Stimulated activated CD4-positive, alpha-beta T cell treated with anti-CD3 and anti-CD28 coated beads, Interleukin-12 subunit alpha, Interleukin-12 subunit beta, amount 100 ng/mL, for 24 hours (primary cell): ENCODE measurements at regions not wholly inside any gene's neighbourhood (a gene's known extent, or its start where the extent isn't known, plus 50 kb on each side); places are given as distances from the start of the nearest gene placed in this dataset.
"Not testable (repeated sequence)": the region's sequence is repeated elsewhere in the genome, so short reads cannot be mapped to it uniquely, and the experiment has no call there.

Experiments used
- DNase-seq, 2 experiments: peaks; one replicate each; pipeline ENCODE4 v3.0.0-alpha.2; 2020; ENCODE audit warnings: low read depth in 2 of 2

DNA sequence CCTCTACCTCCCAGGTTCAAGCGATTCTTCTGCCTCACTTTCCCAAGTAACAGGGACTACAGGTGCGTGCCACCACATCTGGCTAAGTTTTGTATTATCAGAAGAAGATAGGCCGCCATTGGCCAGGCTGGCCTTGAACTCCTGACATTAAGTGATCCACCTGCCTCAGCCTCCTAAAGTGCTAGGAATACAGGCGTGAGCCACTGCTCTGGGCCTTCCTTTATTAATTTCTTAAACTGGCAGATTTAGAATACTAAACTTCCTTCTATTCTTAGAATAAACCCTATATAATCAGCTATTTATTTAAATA, 86.6 kb downstream of the HFE start:
- DNase-seq: no peak

DNA sequence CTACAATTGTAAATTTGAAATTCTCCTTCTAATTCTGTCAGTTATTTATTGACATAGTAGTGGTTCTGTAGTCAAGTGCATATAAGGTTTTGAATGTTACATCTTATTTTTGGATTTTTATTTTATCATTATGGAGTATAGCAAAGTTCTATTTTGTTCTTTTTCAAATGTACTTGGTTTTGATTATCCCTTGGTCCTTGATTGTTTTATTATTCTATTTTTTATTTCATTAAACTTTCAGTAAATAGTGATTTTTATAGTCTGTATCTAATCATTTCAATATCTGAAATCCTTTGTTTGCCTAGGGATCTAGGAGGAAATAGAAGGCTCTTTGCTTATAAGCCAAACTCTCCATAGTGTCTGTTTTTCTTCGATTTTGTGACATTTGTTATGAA, 87.8 kb downstream of the HFE start:
- DNase-seq: no peak

DNA sequence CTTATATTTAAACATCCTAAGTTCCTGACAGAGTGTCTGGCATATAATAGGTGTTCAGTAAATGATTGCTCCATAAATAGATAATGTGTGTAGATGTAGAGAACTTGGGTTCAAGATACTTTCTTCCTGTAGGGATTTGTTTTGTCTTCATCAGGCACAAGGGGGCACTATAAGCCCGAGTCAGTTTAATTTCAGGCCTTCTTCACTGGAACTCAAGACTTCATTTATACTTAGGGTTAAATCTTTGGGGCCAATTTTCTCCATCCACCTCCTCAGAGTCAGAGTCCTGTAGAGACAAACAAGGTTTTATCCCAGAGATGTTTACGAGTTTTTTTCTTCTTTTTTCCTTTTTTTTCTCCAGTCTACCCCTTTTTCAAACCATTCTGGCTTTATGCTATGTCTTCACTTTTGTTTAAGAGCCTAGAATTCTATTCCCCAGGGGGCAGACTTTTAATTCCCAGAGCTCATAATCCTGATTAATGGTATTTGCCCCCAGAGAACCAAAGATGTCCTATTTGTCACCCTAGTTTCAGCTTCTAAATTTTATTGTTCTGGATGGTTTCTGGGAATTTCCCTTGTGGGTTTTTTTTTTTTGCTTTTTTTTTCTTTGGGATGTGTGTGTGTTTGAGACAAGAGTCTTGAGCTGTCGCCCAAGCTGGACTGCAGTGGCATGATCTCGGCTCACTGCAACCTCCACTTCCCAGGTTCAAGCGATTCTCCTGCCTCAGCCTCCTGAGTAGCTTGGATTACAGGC, 88.4 kb downstream of the HFE start:
- no peak for DNase-seq

DNA sequence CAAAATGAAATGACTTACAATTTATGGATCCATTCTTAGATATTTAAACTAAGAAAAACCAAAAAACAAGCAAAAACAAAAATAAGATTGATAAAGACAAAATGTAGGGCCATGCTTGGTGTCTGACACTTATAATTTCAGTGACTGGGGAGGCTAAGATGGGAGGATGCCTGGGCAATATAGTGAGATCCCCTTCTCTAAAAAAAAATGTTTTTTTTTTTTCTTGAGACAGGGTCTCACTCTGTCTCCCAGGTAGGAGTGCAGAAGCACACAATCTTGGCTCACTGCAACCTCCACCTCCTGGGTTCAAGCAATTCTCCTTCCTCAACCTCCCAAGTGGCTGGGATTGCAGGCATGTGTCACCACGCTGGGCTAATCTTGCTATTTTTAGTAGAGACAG, 92.4 kb downstream of the HFE start:
- DNase-seq: no peak

DNA sequence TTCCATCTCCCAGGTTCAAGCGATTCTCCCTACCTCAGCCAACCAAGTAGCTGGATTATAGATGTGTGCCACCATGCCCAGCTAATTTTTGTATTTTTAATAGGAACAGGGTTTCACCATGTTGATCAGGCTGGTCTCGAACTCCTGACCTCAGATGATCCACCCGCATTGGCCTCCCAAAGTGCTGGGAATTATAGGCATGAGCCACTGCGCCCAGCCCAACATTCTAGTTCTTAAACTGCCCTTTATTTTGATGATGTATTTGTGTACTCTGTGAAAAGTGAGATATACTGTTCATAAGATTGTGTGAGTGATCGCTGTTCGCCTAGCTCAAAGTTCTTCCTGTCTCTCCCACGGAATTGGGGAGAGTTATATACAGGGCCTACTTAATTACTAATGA, 93.1 kb downstream of the HFE start:
- no peak for DNase-seq

DNA sequence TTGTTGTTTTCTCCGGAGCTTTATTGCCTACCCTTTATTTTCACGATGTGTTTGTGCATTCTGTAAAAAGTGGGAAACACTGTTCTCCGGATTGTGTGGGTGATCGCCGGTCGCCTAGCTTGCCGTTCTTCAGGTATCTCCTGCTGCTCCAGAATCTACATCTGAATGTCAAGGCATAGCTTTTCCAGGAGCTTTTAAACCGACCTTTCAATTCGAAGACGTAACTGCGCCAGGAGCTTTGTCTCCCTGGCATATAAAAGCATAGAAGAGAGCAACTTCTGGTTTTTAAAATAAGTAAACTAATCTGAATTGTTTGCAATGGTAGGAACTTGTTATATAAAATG, 96.0 kb downstream of the HFE start:
- DNase-seq: no peak

DNA sequence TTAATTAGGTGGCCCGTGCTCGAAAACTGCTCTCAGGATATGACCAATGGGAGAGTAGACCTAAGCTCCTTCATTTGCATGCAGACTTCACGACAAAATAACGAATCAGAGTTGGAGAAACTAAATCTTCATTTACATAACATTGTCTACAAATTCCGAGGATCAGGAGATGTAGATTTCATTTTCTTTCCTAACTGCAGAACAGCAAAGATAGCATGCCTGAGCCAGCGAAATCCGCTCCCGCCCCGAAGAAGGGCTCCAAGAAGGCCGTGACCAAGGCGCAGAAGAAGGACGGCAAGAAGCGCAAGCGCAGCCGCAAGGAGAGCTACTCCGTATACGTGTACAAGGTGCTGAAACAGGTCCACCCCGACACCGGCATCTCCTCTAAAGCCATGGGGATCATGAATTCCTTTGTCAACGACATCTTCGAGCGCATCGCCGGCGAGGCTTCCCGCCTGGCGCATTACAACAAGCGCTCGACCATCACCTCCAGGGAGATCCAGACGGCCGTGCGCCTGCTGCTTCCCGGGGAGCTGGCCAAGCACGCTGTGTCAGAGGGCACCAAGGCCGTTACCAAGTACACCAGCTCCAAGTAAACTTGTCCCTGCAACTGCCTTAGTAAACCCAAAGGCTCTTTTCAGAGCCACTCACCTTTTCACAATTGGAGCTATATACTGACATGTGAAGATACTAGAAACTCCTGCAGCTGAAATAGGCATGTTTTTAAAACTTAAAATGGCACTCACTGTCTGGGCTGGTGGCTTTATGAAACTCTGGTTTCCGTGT, 96.5 kb downstream of the HFE start:
- peak in 1 of 2 experiments; percentile 58 for DNase-seq

DNA sequence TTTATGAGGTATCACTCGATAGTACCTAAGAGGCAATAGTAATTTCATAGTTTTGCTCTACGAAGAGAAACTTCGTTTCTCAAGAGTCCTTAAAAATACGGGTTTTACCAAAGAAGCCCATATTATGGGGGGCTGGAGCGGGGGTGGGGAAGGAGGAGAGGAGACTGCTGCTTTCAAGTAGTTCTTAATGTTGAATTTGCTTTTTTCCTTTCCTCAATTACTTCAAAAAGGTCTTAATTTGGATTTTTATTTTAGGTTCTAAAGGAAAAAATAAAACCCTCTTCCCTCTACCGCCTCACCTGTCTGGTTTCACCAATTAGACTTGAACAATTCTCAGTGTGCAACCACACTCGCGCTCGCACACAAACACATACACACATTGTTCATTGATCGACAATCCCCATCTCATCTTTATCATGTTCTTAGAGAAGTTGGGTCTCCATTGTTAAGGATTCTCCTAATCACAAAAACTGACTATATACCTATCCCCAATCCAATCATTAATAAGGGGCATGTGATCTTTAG, 97.2 kb downstream of the HFE start:
- DNase-seq: no peak

DNA sequence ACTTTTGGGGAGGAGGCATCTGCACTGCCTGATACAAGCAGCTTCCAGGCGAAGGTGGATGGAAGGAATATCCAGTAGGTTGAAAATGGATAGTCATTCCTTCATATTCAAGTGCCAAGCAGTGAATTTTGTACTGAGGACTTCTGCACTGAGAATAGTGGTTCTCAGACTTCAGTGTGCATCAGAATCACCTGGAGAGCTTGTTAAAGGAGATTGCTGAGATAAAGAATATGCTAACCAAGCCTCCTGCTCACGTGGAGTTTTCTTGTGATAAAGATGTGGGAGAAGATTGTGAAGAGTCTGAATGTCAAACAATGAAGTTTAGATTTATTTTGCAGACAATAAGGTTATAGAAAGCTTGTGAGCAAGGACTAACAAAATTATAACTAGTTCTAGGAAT, 97.8 kb downstream of the HFE start:
- DNase-seq: no peak

DNA sequence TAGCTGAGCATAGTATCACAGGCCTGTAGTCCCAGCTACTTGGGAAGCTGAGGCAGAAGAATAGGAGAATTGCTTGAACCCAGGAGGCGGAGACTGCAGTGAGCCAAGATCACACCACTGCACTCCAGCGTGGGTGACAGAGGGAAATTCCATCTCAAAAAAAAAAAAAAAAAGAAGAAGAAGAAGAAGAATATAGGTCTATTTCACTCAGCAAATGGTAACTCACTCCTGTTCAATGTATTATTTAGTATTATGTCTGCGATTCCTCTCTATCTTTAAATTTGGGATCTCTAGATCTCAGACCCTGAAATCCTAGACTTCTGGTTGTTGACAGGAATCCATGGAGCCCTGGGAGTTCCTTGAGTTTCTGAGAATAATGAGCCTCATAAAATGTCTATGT, 98.6 kb downstream of the HFE start:
- no peak for DNase-seq

DNA sequence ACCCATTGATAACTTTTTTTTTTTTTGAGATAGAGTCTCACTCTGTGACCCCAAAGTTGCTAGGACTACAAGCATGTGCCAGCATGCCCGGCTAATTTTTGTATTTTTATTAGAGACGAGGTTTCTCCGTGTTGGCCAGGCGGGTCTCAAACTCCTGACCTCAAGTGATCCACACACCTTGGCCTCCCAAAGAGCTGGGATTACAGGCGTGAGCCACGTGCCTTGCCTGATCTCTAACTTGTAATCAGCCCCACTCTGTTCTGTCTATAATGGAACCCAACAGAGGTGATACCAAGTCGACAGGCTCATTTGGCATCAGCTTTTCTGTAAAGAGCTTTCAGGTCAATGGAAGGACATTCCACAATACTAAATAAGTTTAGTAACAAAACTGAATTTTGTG, 99.4 kb downstream of the HFE start:
- DNase-seq: no peak

DNA sequence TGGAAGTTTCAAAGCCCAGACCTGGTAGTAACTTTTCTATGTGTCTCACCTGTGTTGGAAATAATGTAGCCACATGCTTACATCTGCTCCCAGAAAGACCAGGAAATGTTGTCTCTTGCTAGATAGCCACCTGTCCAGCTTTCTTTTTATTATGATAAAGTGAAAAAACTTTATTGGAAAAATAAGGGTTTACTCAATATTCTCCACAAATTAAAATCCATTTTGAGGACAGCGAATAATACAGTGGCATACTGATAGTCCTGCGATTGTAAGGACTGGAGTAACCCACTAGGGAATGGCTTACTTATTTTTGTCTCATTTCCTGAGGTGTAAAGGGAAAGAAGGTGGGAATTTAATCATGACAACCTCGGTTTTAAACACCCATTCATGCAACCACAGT, 100.1 kb downstream of the HFE start:
- no peak for DNase-seq

DNA sequence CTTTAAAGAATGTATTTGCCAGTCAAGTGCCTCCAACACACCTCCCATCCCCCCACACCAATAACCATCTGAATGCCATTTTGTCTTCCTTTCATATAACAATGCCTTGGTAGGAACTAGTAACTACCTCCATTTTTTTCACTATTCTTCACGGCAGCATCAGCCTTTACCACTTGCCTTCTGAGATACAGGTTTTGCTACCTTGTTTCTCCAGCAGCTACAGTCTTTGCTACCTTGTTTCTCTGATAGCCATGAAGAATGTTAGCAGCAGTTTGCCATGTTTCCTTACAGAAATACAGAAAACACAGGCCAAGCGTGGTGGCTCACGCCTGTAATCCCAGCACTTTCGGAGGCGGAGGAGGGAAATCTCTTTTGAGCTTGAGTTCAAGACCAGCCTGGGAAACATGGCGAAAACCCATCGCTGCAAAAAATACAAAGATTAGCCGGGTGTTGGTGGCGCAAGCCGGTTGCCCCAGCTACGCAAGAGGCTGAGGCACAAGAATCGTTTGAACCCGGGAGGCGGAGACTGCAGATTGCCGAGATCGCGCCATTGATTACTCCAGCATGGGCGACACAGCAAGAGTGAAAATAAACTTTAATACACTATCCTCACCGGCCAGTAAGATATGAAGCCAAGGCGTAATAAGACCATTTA, 100.9 kb downstream of the HFE start:
- DNase-seq: no peak

DNA sequence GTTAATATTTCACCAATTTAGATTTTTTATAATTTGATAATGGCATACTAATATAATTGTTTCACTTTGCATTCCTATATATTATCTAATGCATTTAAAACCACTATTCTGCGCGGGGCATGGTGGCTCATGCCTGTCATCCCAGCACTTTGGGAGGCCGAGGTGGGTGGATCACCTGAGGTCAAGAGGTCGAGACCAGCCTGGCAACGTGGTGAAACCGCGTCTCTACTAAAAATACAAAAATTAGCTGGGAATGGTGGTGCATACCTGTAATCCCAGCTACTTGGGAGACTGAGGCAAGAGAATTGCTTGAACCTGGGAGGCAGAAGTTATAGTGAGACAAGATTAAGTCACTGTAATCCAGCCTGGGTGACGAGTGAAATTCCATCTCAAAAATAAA, 104.3 kb downstream of the HFE start:
- DNase-seq: not testable (repeated sequence)

DNA sequence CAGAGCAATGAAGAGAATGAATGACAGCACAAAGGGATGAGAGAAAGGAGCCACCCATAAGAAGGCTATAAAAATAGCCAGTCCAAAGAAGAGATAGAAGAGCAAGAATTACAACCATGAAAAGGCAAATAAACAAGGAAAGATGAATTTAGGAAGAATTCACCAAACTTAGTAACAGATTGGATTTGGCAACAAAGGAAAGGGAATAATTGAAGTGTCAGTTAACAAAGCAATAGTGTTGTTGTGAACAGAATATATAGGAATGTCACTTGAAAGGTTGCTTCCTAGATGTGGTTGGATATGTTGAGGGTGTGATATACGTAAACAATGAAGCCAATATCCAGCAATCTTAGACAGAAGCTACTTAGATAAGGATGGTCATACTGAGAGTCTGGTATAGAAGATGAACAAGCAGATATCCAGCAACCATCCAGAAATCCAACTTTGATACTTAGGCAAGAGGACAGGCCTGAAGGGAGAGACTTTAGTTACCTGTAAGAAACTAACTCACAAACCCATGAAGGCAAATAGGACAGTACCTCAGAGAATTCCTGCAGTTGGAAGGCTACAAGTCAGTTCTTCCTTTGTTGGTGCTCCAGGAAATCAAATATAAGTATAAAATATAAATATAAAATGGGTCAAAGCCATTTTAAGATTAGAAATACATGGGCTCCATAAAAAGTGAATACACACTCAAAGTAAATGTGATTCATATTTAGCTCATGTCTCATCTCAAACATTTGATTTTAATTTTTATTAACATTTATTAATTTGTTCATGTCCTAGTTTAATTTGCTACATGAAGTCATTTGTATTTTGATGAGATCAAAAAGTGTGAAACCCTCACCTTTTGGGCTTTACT, 106.5 kb downstream of the HFE start:
- no peak for DNase-seq

DNA sequence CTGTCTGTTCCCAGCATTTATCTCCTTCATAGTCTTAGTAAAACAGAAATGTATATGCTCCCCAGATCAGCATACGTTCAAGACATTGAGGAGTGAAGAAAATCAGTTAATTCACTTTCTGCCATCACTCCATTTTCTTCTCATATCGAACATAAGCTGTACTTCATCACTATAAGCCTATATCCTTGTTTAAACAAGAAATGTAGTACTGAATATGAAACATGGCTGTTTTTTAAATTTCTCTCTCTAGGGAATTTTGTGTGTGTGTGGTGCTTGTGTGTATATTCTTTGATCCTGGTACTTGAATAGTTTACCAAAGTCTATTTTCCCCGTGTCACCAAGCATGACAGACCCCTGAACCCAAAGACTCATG, 107.1 kb downstream of the HFE start:
- no peak for DNase-seq

DNA sequence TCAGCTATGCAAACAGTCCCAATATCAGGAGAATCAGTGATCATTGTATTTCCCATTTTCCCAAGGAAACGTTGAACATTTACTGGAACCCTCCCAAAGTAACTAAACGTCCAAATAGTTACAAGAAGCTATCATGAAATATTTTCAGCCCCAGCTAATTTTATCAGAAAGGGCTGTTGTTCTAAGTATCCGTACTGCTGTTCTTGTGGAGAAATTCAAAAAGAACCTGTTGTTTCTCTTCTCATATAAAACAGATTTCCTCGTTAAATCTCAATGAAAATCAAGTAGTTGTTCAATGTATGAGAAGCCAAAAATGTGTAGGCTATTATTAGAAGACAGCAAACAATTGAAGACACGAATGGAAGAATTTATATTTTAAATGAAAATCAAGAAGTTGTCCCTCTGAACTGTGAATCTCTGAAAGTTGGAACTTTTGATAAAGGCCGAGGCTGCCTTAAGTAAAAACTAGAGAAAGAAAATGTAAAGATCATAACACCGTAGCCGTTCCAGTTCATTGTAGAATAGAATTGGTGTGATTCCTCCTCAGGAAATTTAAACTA, 107.7 kb downstream of the HFE start:
- no peak for DNase-seq

DNA sequence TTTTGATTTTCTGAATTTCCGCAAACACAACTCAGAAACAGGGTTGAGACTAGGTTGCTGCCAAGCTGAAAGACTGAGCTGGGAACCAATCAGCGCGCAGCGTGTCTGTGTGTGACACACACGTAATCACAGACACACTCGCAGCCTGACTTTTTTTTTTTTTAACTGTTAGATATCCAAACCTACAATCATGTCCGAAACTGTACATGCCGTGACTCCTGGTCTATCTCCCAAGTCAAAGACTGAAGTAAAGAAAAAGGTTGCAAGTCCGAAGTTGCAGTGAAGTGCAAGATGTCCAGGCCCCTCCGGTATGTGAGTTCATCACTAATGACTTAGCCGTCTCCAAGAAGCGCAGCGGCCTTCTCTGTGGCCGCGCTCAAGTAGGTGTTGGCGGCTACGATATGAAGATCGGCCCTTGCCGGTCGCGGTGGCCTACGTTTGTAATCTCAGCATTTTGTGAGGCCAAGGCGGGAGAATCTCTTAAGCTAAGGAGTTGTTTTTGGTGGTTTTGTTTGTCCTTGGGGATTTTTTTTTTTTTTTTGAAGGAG, 108.2 kb downstream of the HFE start:
- peak in 1 of 2 experiments; percentile 71 for DNase-seq

DNA sequence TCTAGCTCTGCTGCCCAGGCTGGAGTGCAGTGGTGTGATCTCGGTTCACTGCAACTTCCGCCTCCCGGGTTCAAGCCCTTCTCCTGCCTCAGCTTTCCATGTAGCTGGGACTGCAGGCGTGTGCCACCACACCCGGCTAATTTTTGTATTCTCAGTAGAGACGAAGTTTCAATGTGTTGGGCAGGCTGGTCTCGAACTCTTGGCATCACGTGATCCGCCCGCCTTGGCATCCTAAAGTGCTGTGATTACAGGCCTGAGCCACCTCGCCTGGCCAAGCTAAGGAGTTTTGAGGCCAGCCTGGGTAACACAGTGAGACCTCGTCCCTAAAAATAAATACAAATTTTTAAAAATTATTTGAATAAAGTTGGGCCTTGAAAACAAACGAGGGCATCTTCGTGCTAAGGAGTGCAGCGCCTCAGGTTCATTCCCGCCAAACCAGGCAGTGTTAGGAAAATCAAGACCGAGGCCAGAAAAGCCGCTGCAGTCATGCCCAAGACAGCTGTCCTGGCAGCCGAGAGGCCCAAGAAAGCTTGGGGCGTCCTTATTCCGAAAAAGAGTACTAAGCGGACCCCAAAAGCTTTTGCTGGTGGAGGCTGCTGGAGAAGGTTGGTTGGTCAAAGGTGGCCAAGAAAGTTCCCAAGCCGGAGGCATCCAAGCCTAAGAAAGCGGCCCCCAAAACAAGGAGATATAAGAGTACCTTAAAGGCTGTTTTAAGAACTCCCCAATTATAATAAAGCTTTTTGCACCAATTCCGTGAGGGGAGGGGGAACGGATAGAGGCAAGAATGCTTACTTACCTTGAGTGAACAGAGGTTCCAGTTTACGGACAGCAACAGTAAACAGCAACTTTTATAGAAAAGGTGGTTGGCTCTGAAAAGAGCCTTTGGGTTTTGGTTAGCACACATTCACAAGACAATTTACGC, 109.0 kb downstream of the HFE start:
- DNase-seq: no peak
